A673 (cell line): ENCODE measurements at regions not wholly inside any gene's neighbourhood (a gene's known extent, or its start where the extent isn't known, plus 50 kb on each side); places are given as distances from the start of the nearest gene placed in this dataset.
"Not testable (repeated sequence)": the region's sequence is repeated elsewhere in the genome, so short reads cannot be mapped to it uniquely, and the experiment has no call there.

Experiments
- EZH2 ChIP-seq: fragments of 200-600 bp; sonication (generic); IDR thresholded peaks from 2 replicates; pipeline ENCODE4 v1.6.1; 2017; ENCODE audit warnings: borderline replicate concordance, low read depth, mild to moderate bottlenecking, mixed read lengths, antibody characterized with exemption, low read length; ENCODE audit not compliant: poor library complexity, severe bottlenecking
- TF ChIP-seq, protein P1 (sequence below): fragments of 300-800, 200-600 bp; sonication (generic); conservative IDR thresholded peaks from 2 replicates; pipeline ENCODE4 v1.5.1; 2017; ENCODE audit warnings: low read depth, mild to moderate bottlenecking, antibody characterized with exemption, low read length, moderate library complexity, mixed read lengths

DNA sequence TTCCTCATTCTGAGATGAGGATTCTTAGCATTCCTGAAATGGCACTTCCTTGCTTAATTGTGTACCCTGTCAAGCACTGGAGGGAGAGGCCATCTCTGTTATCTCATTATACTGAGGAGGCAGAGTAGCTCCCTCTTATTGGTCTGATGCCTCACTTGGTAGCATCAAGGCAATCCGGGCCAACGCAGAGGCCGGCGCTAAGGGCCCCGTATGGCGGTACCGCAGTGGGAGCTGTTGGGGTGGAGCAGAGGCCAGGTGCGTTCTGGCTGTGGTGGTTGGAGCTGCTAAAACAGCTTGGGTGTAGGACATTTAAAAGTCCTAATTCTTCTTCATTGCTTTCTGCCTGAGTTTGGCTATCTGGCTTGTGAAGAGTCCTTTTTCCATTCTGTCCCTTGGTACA lies 333.7 kb upstream of the NPAP1 start:
- TF ChIP-seq, protein P1, sequence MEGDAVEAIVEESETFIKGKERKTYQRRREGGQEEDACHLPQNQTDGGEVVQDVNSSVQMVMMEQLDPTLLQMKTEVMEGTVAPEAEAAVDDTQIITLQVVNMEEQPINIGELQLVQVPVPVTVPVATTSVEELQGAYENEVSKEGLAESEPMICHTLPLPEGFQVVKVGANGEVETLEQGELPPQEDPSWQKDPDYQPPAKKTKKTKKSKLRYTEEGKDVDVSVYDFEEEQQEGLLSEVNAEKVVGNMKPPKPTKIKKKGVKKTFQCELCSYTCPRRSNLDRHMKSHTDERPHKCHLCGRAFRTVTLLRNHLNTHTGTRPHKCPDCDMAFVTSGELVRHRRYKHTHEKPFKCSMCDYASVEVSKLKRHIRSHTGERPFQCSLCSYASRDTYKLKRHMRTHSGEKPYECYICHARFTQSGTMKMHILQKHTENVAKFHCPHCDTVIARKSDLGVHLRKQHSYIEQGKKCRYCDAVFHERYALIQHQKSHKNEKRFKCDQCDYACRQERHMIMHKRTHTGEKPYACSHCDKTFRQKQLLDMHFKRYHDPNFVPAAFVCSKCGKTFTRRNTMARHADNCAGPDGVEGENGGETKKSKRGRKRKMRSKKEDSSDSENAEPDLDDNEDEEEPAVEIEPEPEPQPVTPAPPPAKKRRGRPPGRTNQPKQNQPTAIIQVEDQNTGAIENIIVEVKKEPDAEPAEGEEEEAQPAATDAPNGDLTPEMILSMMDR = not testable (repeated sequence)
- not testable (repeated sequence) for TF ChIP-seq EZH2
